Loucy (cell line): ENCODE measurements at regions not wholly inside any gene's neighbourhood (a gene's known extent, or its start where the extent isn't known, plus 50 kb on each side); places are given as distances from the start of the nearest gene placed in this dataset.

ENCODE experiments used
- H2AFZ ChIP-seq: fragments of 200-600 bp; sonication (generic); 2 replicates; pipeline ENCODE4 v1.6.0; 2016; ENCODE audit warnings: antibody characterized with exemption, mild to moderate bottlenecking, low read length, moderate library complexity
- H3F3A ChIP-seq: fragments of 200-600 bp; 2 replicates; pipeline ENCODE4 v1.6.0; 2016; ENCODE audit warnings: antibody characterized with exemption, low read depth, mild to moderate bottlenecking
- H3K27me3 ChIP-seq: fragments of 200-600 bp; sonication (generic); 2 replicates; pipeline ENCODE4 v1.6.1; 2014; ENCODE audit warnings: low read length, mild to moderate bottlenecking; ENCODE audit not compliant: insufficient read depth, poor library complexity, severe bottlenecking
- H3K36me3 ChIP-seq: fragments of 200-600 bp; sonication (generic); 2 replicates; pipeline ENCODE4 v1.6.1; 2016; ENCODE audit warnings: low read length; ENCODE audit not compliant: insufficient read depth
- H3K4me1 ChIP-seq: fragments of 200-600 bp; sonication (generic); 2 replicates; pipeline ENCODE4 v1.5.1; 2014; ENCODE audit warnings: low read length, mild to moderate bottlenecking; ENCODE audit not compliant: insufficient read depth, poor library complexity, severe bottlenecking
- H3K4me2 ChIP-seq: fragments of 200-600 bp; sonication (generic); 2 replicates; pipeline ENCODE4 v1.6.0; 2014; ENCODE audit warnings: antibody characterized with exemption, low read length, low read depth, mild to moderate bottlenecking; ENCODE audit not compliant: poor library complexity, severe bottlenecking
- H3K4me3 ChIP-seq: fragments of 200-600 bp; sonication (generic); 2 replicates; pipeline ENCODE4 v1.5.1; 2014; ENCODE audit warnings: low read length, mild to moderate bottlenecking, mixed read lengths; ENCODE audit not compliant: poor library complexity, severe bottlenecking
- H3K79me2 ChIP-seq: fragments of 200-600 bp; sonication (generic); 2 replicates; pipeline ENCODE4 v1.6.1; 2014; ENCODE audit warnings: low read length; ENCODE audit not compliant: insufficient read depth
- H3K9ac ChIP-seq: fragments of 200-600 bp; sonication (generic); 2 replicates; pipeline ENCODE4 v1.6.0; 2014; ENCODE audit warnings: mild to moderate bottlenecking, low read depth, low read length, moderate library complexity; ENCODE audit not compliant: poor library complexity, severe bottlenecking
- H3K9me2 ChIP-seq: fragments of 200-600 bp; sonication (generic); replicated peaks from 2 replicates; pipeline ENCODE4 v1.6.1; 2016; ENCODE audit warnings: low read depth, low read length, mixed read lengths
- H3K9me3 ChIP-seq: fragments of 200-600 bp; sonication (generic); 2 replicates; pipeline ENCODE4 v1.6.1; 2014; ENCODE audit warnings: mild to moderate bottlenecking, antibody characterized with exemption, low read length, low read depth; ENCODE audit not compliant: insufficient read depth
- H4K20me1 ChIP-seq: fragments of 200-600 bp; sonication (generic); 2 replicates; pipeline ENCODE4 v1.6.0; 2014; ENCODE audit warnings: antibody characterized with exemption, low read length, mild to moderate bottlenecking; ENCODE audit not compliant: insufficient read depth, poor library complexity, severe bottlenecking
- EZH2phosphoT487 ChIP-seq: fragments of 200-600 bp; IDR thresholded peaks from 2 replicates; pipeline ENCODE4 v1.6.1; 2018; ENCODE audit warnings: antibody characterized with exemption, mild to moderate bottlenecking, moderate library complexity, borderline replicate concordance
- TF ChIP-seq, protein P1 (sequence below): fragments of 200-600 bp; sonication (generic); conservative IDR thresholded peaks from 2 replicates; pipeline ENCODE4 v1.5.1; 2014; ENCODE audit warnings: mild to moderate bottlenecking, antibody characterized with exemption, low read length

DNA sequence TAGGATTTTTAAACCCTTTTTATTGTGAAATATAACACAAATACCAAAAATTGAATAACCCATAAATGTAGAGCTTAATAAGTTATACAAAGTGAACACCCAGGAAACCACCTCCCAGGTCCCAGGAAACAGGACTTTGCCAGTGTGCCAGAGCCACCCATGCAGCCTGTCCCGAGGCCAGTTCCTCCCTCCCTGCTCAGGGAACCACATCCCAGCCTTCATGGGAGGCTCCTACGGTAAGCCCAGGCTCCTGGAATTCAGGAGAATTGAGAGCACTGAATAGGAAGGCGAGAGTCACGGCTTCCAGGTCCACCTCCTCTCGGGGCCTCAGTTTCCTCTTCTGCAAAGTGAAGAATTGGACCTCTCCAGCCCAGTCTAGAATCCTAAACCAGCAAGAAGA, 178.2 kb downstream of the TMEM132E start:
- H4K20me1 ChIP-seq = no peaks in the 10 kb centered on the region
- H3K9ac ChIP-seq = no peak overlapping the region
- TF ChIP-seq EZH2phosphoT487 = no peak
- TF ChIP-seq, protein P1, sequence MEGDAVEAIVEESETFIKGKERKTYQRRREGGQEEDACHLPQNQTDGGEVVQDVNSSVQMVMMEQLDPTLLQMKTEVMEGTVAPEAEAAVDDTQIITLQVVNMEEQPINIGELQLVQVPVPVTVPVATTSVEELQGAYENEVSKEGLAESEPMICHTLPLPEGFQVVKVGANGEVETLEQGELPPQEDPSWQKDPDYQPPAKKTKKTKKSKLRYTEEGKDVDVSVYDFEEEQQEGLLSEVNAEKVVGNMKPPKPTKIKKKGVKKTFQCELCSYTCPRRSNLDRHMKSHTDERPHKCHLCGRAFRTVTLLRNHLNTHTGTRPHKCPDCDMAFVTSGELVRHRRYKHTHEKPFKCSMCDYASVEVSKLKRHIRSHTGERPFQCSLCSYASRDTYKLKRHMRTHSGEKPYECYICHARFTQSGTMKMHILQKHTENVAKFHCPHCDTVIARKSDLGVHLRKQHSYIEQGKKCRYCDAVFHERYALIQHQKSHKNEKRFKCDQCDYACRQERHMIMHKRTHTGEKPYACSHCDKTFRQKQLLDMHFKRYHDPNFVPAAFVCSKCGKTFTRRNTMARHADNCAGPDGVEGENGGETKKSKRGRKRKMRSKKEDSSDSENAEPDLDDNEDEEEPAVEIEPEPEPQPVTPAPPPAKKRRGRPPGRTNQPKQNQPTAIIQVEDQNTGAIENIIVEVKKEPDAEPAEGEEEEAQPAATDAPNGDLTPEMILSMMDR = no peak
- no peaks in the 10 kb centered on the region for H3K27me3 ChIP-seq
- H3F3A ChIP-seq = no peaks in the 10 kb centered on the region
- H3K4me3 ChIP-seq = no peak overlapping the region
- no peaks in the 10 kb centered on the region for H3K79me2 ChIP-seq
- no peaks in the 10 kb centered on the region for H3K9me2 ChIP-seq
- H2AFZ ChIP-seq = no peak overlapping the region
- no peaks in the 10 kb centered on the region for H3K9me3 ChIP-seq
- H3K4me1 ChIP-seq = no peaks in the 10 kb centered on the region
- no peaks in the 10 kb centered on the region for H3K36me3 ChIP-seq
- no peak overlapping the region for H3K4me2 ChIP-seq

DNA sequence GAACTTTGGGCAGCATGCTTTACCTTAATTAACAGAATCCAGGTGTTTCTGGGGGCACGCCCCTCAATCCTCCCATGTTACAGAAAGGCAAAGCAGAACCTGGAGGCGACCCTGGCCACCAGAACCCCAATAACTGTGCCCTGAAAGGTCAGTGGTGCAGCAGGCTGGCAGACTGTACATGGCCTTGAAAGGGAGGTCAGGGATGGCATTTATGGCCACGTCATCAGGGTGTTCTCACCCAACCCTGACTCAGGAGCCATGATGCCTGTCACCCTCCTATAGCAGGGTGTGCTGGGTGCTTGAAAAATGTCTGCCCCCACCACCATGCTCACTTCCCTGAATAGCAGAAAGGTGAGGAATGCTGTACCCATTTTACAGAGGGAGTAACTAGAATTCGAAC, 177.7 kb downstream of the TMEM132E start:
- H3K36me3 ChIP-seq = no peaks in the 10 kb centered on the region
- H3K4me3 ChIP-seq = no peak overlapping the region
- H3F3A ChIP-seq = no peaks in the 10 kb centered on the region
- no peak overlapping the region for H3K9ac ChIP-seq
- H3K4me1 ChIP-seq = no peaks in the 10 kb centered on the region
- H4K20me1 ChIP-seq = no peaks in the 10 kb centered on the region
- H3K9me3 ChIP-seq = no peaks in the 10 kb centered on the region
- no peak overlapping the region for H2AFZ ChIP-seq
- TF ChIP-seq, protein P1 = no peak
- TF ChIP-seq EZH2phosphoT487 = no peak
- H3K4me2 ChIP-seq = no peak overlapping the region
- H3K79me2 ChIP-seq = no peaks in the 10 kb centered on the region
- H3K9me2 ChIP-seq = no peaks in the 10 kb centered on the region
- H3K27me3 ChIP-seq = no peaks in the 10 kb centered on the region

DNA sequence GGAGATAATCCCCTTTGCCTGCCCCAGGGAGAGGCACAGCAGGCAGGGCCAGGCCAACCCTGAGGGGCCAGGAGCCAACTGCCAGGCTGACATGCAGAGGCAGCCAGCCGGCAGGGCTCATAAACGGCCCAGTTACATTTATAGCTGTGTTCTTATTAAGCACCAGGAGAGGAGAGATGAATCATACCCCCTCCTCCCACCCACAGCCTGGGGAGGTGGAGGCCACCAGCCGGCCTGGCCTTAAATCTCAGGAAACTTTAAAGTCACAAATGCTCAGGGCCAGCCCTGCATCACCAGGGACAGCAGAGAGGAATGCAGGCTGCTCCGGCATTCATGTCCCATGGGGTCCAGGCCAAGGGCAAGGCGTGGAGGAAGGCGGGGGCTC, 177.2 kb downstream of the TMEM132E start:
- no peak overlapping the region for H3K4me3 ChIP-seq
- H3K36me3 ChIP-seq = no peaks in the 10 kb centered on the region
- no peaks in the 10 kb centered on the region for H4K20me1 ChIP-seq
- H2AFZ ChIP-seq = no peak overlapping the region
- H3F3A ChIP-seq = no peaks in the 10 kb centered on the region
- no peaks in the 10 kb centered on the region for H3K9me3 ChIP-seq
- H3K79me2 ChIP-seq = no peaks in the 10 kb centered on the region
- H3K27me3 ChIP-seq = no peaks in the 10 kb centered on the region
- H3K4me1 ChIP-seq = no peaks in the 10 kb centered on the region
- TF ChIP-seq EZH2phosphoT487 = no peak
- TF ChIP-seq, protein P1 = no peak
- no peak overlapping the region for H3K4me2 ChIP-seq
- H3K9me2 ChIP-seq = no peaks in the 10 kb centered on the region
- no peak overlapping the region for H3K9ac ChIP-seq
